NOMO-1 (cell line): ENCODE measurements at regions not wholly inside any gene's neighbourhood (a gene's known extent, or its start where the extent isn't known, plus 50 kb on each side); places are given as distances from the start of the nearest gene placed in this dataset.

Source experiments
- DNase-seq, 2 experiments: peaks; one replicate each; lab custom pipeline; 2025; ENCODE audit not compliant: unreplicated experiment in 2 of 2; lab: John Stamatoyannopoulos, UW

GRCh38 chr16:72242757-72243156 lies 70.8 kb upstream of the PMFBP1 start:
- no peak for DNase-seq

- no peak for DNase-seq
Measured at GRCh38 chr16:72241930-72242329, 70.0 kb upstream of the PMFBP1 start.

- no peak for DNase-seq
Measured at GRCh38 chr16:72241008-72241407, 69.1 kb upstream of the PMFBP1 start.

GRCh38 chr16:72240466-72240865 lies 68.5 kb upstream of the PMFBP1 start:
- DNase-seq: no peak

- no peak for DNase-seq
Measured at GRCh38 chr16:72236866-72237265, 64.9 kb upstream of the PMFBP1 start.

GRCh38 chr16:72234387-72234786 lies 62.4 kb upstream of the PMFBP1 start:
- DNase-seq: no peak

GRCh38 chr16:72228014-72228413 lies 56.1 kb upstream of the PMFBP1 start:
- no peak for DNase-seq

GRCh38 chr16:72226136-72226535 lies 54.2 kb upstream of the PMFBP1 start:
- DNase-seq: no peak

- no peak for DNase-seq
Measured at GRCh38 chr16:72224260-72224768, 52.4 kb upstream of the PMFBP1 start.

GRCh38 chr16:72222503-72222902 lies 50.5 kb upstream of the PMFBP1 start:
- DNase-seq: no peak
